ENCODE measurements at regions not wholly inside any gene's neighbourhood (a gene's known extent, or its start where the extent isn't known, plus 50 kb on each side); places are given as distances from the start of the nearest gene placed in this dataset.
"Not testable (repeated sequence)": the region's sequence is repeated elsewhere in the genome, so short reads cannot be mapped to it uniquely, and the experiment has no call there.

DNA sequence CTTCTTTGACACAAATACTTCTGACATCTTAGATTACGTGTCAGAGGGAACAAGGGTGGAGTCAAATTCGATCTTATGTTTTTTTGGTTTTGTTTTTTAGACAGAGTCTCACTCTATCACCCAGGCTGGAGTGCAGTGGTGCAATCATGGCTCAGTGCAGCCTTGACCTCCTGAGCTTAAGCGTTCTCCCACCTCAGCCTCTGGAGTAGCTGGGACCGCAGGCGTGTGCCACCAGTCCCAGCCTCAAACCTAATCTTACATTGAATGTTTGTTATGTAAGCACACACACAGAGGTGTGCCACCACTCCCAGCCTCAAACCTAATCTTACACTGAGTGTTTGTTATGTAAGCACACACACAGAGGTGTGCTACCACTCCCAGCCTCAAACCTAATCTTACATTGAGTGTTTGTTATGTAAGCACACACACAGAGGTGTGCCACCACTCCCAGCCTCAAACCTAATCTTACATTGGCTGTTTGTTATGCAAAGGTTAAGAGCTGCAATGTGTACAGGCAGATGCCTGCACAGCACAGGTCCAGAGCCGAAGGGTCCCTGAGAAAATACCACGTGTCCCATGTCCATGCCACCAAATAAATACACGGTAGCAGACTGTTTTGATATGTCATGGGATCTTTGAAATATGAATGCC is 118.0 kb downstream of the ATP6V0E2 start:
- H3K27me3 ChIP-seq (ENCODE audit: control insufficient read depth, extremely low read depth, insufficient read depth, low read length); H3K36me3 ChIP-seq (ENCODE audit: control insufficient read depth in 2 of 2, extremely low read depth in 1 of 2, insufficient read depth in 2 of 2, low read length in 2 of 2); H3K4me1 ChIP-seq (ENCODE audit: control insufficient read depth, extremely low read depth, insufficient read depth, low read length); H3K4me3 ChIP-seq (ENCODE audit: control insufficient read depth in 2 of 3, extremely low read depth in 1 of 3, insufficient read depth in 2 of 3, low read depth in 1 of 3, low read length in 3 of 3); H3K4me2 ChIP-seq (ENCODE audit: control insufficient read depth, extremely low read depth, insufficient read depth, low read depth, low read length); H3K79me2 ChIP-seq (ENCODE audit: control insufficient read depth, insufficient read depth, low read length); H3K9me3 ChIP-seq (ENCODE audit: control insufficient read depth, low read depth, low read length); dilution Hi-C loops (cut with MboI; ENCODE audit: extremely low pct_ligation_motif_present, low sequenced_read_pairs); H2AFZ ChIP-seq (ENCODE audit: control insufficient read depth, low read length); FAIRE-seq; H4K20me1 ChIP-seq (ENCODE audit: control insufficient read depth, extremely low read depth, insufficient read depth, low read length); DNase-seq (ENCODE audit: low read depth, low spot score); H3K27ac ChIP-seq (ENCODE audit: control insufficient read depth, insufficient read depth, low read length); H3K9me1 ChIP-seq (ENCODE audit: control insufficient read depth, extremely low read depth, insufficient read depth, low read length); H3K9ac ChIP-seq (ENCODE audit: control insufficient read depth, extremely low read depth, insufficient read depth, low read length): not testable (repeated sequence)

DNA sequence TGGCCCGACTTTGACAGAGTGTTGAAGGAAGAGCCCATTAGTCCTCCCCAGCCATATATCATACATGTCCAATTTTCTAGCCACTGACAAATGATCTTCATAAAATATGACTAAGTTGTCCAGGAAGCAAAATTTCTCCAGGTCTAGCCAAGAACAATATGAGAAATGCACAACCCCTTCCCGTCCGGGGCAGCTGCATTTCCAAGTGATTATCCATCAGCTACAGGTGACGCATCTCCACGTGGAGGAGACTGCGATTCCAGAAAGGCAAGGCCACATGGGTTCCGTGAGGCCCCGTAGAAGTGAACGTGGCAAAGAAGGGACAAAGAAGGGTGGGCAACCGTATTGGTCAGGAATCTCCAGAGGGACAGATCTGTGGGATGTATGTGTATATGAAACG is 118.6 kb downstream of the ATP6V0E2 start:
- H3K9me3 ChIP-seq (ENCODE audit: control insufficient read depth, low read depth, low read length); H3K4me3 ChIP-seq (ENCODE audit: control insufficient read depth in 2 of 3, extremely low read depth in 1 of 3, insufficient read depth in 2 of 3, low read depth in 1 of 3, low read length in 3 of 3); H2AFZ ChIP-seq (ENCODE audit: control insufficient read depth, low read length); H3K27ac ChIP-seq (ENCODE audit: control insufficient read depth, insufficient read depth, low read length); H3K4me1 ChIP-seq (ENCODE audit: control insufficient read depth, extremely low read depth, insufficient read depth, low read length); FAIRE-seq; H3K36me3 ChIP-seq (ENCODE audit: control insufficient read depth in 2 of 2, extremely low read depth in 1 of 2, insufficient read depth in 2 of 2, low read length in 2 of 2); H3K9me1 ChIP-seq (ENCODE audit: control insufficient read depth, extremely low read depth, insufficient read depth, low read length); DNase-seq (ENCODE audit: low read depth, low spot score); H3K79me2 ChIP-seq (ENCODE audit: control insufficient read depth, insufficient read depth, low read length); H3K27me3 ChIP-seq (ENCODE audit: control insufficient read depth, extremely low read depth, insufficient read depth, low read length); dilution Hi-C loops (cut with MboI; ENCODE audit: extremely low pct_ligation_motif_present, low sequenced_read_pairs); H3K4me2 ChIP-seq (ENCODE audit: control insufficient read depth, extremely low read depth, insufficient read depth, low read depth, low read length); H3K9ac ChIP-seq (ENCODE audit: control insufficient read depth, extremely low read depth, insufficient read depth, low read length); H4K20me1 ChIP-seq (ENCODE audit: control insufficient read depth, extremely low read depth, insufficient read depth, low read length): not testable (repeated sequence)

DNA sequence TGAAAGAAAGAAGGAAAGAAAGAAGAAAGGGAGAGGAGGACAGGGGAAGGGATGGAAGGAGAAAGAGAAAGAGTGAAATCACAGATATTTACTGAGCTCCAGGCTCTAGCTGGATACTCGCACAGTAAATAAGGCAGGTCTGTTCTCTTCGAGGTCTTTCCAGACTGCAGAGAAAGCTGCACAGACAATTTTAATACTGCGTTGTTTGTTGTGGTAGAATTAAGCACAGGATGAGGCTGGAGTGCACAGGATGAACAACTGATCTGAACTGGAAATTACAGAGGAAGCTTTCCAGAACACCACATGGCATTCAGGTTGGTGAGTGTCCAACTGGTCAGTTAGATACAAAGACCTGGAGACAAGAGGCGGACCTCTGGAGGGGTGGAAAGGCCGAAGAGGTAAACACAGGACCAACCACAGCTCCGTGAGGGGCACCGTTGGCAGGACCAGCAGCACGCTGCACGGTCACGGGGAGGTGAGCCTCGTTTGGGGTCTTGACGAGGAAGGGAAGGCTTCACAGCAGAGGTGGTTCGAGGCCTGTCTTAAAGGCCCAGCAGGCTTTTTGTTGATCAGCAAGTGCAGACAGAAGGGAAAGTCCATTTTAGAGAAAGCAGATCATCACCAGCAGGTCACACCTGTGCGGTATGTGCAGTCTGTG is 121.7 kb downstream of the ATP6V0E2 start:
- dilution Hi-C loops (cut with MboI; ENCODE audit: extremely low pct_ligation_motif_present, low sequenced_read_pairs); H3K36me3 ChIP-seq (ENCODE audit: control insufficient read depth in 2 of 2, extremely low read depth in 1 of 2, insufficient read depth in 2 of 2, low read length in 2 of 2); H4K20me1 ChIP-seq (ENCODE audit: control insufficient read depth, extremely low read depth, insufficient read depth, low read length); H3K4me1 ChIP-seq (ENCODE audit: control insufficient read depth, extremely low read depth, insufficient read depth, low read length); H3K9me1 ChIP-seq (ENCODE audit: control insufficient read depth, extremely low read depth, insufficient read depth, low read length); H3K4me3 ChIP-seq (ENCODE audit: control insufficient read depth in 2 of 3, extremely low read depth in 1 of 3, insufficient read depth in 2 of 3, low read depth in 1 of 3, low read length in 3 of 3); H3K79me2 ChIP-seq (ENCODE audit: control insufficient read depth, insufficient read depth, low read length); H3K27me3 ChIP-seq (ENCODE audit: control insufficient read depth, extremely low read depth, insufficient read depth, low read length); H3K9me3 ChIP-seq (ENCODE audit: control insufficient read depth, low read depth, low read length); FAIRE-seq; DNase-seq (ENCODE audit: low read depth, low spot score); H3K4me2 ChIP-seq (ENCODE audit: control insufficient read depth, extremely low read depth, insufficient read depth, low read depth, low read length); H3K27ac ChIP-seq (ENCODE audit: control insufficient read depth, insufficient read depth, low read length); H3K9ac ChIP-seq (ENCODE audit: control insufficient read depth, extremely low read depth, insufficient read depth, low read length); H2AFZ ChIP-seq (ENCODE audit: control insufficient read depth, low read length): not testable (repeated sequence)

DNA sequence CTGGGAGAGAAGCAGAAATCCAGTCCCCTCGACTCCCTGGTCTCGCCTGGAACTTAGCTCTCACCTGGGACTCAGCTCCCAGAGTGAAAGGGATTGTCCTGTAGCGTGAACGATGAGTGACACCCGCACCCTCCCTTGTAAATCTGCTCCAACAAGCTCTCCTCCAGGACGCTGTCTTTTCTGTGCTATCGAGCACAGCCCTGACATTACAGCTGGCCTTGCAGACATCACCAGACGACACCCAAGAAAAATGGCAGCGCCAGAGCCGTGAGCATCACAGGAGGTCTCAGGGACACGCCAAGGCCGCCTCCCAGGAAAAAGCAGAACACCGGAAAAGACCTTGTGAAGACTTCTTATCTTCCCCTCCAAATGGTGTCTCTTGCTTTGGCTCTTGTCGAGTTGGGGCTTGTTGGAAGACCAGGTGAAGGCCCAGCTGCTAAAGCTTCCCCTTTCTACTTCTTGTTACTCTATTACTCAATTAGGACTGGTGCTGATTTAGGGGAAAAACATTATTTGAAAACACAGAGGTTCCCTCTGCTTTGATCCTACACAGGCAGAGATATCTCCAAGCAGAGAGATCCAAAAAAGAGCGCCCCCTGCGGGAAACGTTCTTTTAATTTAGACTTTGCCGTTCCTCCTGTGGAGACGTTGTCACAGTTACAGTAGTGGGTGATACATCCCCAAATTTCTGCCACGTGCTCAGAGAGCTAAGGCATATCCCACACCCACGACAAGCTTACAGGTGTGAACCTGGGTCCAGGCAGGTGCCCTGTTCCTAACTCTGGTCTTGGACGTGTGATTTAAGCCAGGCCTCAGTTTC is 127.2 kb downstream of the ATP6V0E2 start:
- FAIRE-seq; dilution Hi-C loops (cut with MboI; ENCODE audit: extremely low pct_ligation_motif_present, low sequenced_read_pairs): not testable (repeated sequence)

More for the DNA sequence above, 127.2 kb downstream of the ATP6V0E2 start:
- not testable (repeated sequence) for H3K27ac ChIP-seq (ENCODE audit: control insufficient read depth, insufficient read depth, low read length); DNase-seq (ENCODE audit: low read depth, low spot score); H3K4me1 ChIP-seq (ENCODE audit: control insufficient read depth, extremely low read depth, insufficient read depth, low read length); H2AFZ ChIP-seq (ENCODE audit: control insufficient read depth, low read length); H3K4me2 ChIP-seq (ENCODE audit: control insufficient read depth, extremely low read depth, insufficient read depth, low read depth, low read length); H3K36me3 ChIP-seq (ENCODE audit: control insufficient read depth in 2 of 2, extremely low read depth in 1 of 2, insufficient read depth in 2 of 2, low read length in 2 of 2); H3K9me1 ChIP-seq (ENCODE audit: control insufficient read depth, extremely low read depth, insufficient read depth, low read length); H3K79me2 ChIP-seq (ENCODE audit: control insufficient read depth, insufficient read depth, low read length); H3K4me3 ChIP-seq (ENCODE audit: control insufficient read depth in 2 of 3, extremely low read depth in 1 of 3, insufficient read depth in 2 of 3, low read depth in 1 of 3, low read length in 3 of 3); H3K27me3 ChIP-seq (ENCODE audit: control insufficient read depth, extremely low read depth, insufficient read depth, low read length); H4K20me1 ChIP-seq (ENCODE audit: control insufficient read depth, extremely low read depth, insufficient read depth, low read length); H3K9me3 ChIP-seq (ENCODE audit: control insufficient read depth, low read depth, low read length); H3K9ac ChIP-seq (ENCODE audit: control insufficient read depth, extremely low read depth, insufficient read depth, low read length)
